ENCODE measurements at regions not wholly inside any gene's neighbourhood (a gene's known extent, or its start where the extent isn't known, plus 50 kb on each side); places are given as distances from the start of the nearest gene placed in this dataset.

DNA sequence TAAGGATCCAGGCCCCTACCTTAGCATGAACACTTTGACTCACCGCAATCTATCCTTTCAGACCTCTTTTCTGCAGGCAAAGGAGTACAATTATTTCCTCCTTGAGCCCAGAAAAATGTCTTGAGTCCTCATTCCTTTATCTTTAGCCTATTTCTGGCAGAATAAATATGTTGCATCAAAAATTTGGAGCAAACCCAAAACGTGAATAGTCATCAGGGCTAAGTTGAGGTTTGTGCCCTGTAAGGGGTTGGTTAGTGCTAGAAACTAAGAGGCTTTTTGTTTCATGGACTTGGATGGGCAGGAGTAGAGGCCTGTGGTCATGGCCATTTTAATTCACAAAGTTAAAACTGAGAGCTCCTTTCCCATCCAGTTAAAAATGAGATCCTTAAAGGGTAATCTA is 460.3 kb downstream of the GBA3 start:
- DNase-seq (ENCODE audit: low spot score): no peak

DNA sequence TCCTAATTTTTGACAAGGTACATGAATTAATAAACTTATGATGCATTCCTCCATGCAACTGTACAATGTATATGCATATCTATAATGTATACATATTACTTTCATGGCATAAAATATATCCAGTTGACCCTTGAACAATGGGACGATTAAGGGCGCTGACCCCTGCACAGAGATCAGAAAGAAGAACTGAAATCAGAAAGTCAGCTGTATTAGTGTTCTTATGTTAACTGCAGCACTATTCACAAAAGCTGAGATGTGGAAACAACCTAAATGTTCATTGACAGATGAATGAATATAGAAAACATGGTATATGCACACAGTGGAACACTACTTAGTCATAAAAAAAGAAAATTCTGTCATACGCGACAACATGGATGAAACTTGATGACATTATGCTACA is 457.1 kb downstream of the GBA3 start:
- TF ChIP-seq CTCF (IDR thresholded peaks at IDR 0.05; ENCODE audit: extremely low read depth, missing control alignments): no peak
- DNase-seq (ENCODE audit: low spot score): no peak

More for the DNA sequence above, 460.3 kb downstream of the GBA3 start:
- no peak for TF ChIP-seq CTCF (IDR thresholded peaks at IDR 0.05; ENCODE audit: extremely low read depth, missing control alignments)

DNA sequence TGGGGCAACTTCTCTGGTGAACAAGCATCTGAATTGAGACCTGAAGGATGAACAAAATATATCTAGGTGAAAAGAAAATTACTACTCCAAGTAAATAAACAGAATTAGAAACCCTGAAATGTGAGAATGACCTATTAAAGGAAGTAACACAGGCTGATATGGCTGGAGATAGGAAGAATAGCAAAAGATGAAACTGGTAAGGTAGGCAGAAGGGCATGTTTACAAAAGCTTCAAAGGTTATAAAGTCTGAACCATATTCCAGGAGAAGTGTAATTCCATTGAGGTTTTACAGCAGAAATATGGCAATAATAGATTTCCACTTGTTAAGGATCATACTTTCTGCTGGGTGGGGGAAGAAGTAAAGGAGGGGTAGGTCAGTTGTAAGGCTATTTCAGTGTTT is 452.0 kb downstream of the GBA3 start:
- TF ChIP-seq CTCF (IDR thresholded peaks at IDR 0.05; ENCODE audit: extremely low read depth, missing control alignments): no peak
- no peak for DNase-seq (ENCODE audit: low spot score)

- peak; percentile 16 for DNase-seq (ENCODE audit: low spot score)
- TF ChIP-seq CTCF (IDR thresholded peaks at IDR 0.05; ENCODE audit: extremely low read depth, missing control alignments): peak; percentile 73
These were observed 443.3 kb downstream of the GBA3 start for GRCh38 chr4:23135792-23136645.

DNA sequence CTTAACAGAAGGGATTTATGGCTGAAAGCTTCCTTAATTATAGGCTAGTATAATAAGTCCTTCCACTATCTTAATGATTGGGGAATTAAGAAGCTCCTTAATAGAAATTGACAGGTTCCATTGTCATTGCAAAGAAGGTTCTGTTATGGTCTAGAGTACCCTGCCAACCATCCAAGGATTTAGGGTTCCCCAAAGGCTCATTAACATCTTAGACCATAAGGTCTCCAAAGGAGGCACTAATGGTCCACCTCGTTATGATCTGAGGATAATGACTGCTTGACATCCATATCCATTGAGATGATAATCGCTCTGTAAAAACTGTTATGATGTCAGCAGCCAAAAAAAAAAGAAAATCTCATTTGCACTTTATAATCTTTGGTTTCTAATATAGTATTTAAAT is 441.6 kb downstream of the GBA3 start:
- no peak for DNase-seq (ENCODE audit: low spot score)
- no peak for TF ChIP-seq CTCF (IDR thresholded peaks at IDR 0.05; ENCODE audit: extremely low read depth, missing control alignments)

- no peak for TF ChIP-seq CTCF (IDR thresholded peaks at IDR 0.05; ENCODE audit: extremely low read depth, missing control alignments)
- DNase-seq (ENCODE audit: low spot score): no peak
These were observed 438.1 kb downstream of the GBA3 start for GRCh38 chr4:23130845-23131244.

DNA sequence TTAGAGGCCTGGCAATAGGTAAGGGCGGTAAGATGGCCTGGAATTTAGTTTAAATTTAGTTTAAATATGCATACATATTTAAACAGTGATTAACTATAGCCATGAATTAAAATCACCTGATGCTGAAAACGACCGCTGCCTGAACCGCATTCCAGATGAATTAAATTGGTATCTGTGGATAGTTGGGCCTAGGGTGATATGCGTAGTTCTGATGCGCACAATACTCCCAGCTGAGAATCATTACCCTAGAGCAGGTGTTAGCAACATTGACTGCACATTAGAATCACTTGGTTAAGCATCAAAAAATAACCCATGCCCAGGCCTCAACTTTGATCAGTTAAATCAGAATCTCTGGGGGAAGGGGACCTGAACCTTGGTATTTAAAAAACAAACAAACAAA is 432.4 kb downstream of the GBA3 start:
- DNase-seq (ENCODE audit: low spot score): no peak
- TF ChIP-seq CTCF (IDR thresholded peaks at IDR 0.05; ENCODE audit: extremely low read depth, missing control alignments): no peak

Measured in GM20000 (cell line).